ENCODE measurements at regions not wholly inside any gene's neighbourhood (a gene's known extent, or its start where the extent isn't known, plus 50 kb on each side); places are given as distances from the start of the nearest gene placed in this dataset.

- TF ChIP-seq CTCF (IDR thresholded peaks at IDR 0.05) (no peak), ESRRA (IDR thresholded peaks at IDR 0.05; ENCODE audit: borderline replicate concordance, low read length) (no peak), CHD2 (IDR thresholded peaks at IDR 0.05; ENCODE audit: low read length, partially characterized antibody) (no peak), ELK1 (IDR thresholded peaks at IDR 0.05; ENCODE audit: low read depth, low read length) (no peak)
Observed at GRCh38 chr10:10259013-10259412, 758.7 kb upstream of the CELF2 start.
